Stimulated activated CD8-positive, alpha-beta memory T cell treated with anti-CD3 and anti-CD28 coated beads, Interleukin-4, amount 100 ng/mL, for 48 hours (primary cell): ENCODE measurements at regions not wholly inside any gene's neighbourhood (a gene's known extent, or its start where the extent isn't known, plus 50 kb on each side); places are given as distances from the start of the nearest gene placed in this dataset.
"Not testable (repeated sequence)": the region's sequence is repeated elsewhere in the genome, so short reads cannot be mapped to it uniquely, and the experiment has no call there.

ENCODE experiments used
- DNase-seq: peaks from one replicate; pipeline ENCODE4 v3.0.0-alpha.2; 2020

- DNase-seq, result no peak
These were observed 51.8 kb upstream of the GSC start for GRCh38 chr14:94821705-94822104.

DNA sequence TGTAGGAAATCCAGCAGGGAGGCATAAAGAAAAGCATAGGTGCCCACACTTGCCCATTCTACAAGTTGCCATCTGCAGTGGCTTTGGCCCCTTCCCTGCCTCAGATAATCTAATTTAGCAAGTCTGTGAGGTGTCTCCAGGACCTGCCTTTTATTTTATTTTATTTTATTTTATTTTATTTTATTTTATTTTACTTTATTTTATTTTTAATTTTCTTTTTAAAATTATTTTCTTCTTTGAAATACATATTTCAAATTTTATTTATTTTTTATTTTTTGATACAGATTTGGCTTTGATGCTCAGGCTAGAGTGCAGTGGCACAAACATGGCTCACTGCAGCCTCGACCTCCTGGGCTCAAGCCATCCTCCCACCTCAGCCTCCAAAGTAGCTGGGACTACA, 51.0 kb upstream of the GSC start:
- DNase-seq, result not testable (repeated sequence)
